IMR-90 (cell line): ENCODE measurements at regions not wholly inside any gene's neighbourhood (a gene's known extent, or its start where the extent isn't known, plus 50 kb on each side); places are given as distances from the start of the nearest gene placed in this dataset.
"Not testable (repeated sequence)": the region's sequence is repeated elsewhere in the genome, so short reads cannot be mapped to it uniquely, and the experiment has no call there.

Source experiments
- ATAC-seq: fragments of 200-7000 bp; cut with Tn5 transposase; 2 replicates; pipeline ENCODE4 v1.9.1; 2020; ENCODE audit warnings: low read depth, mild to moderate bottlenecking, moderate library complexity
- BruUV-seq: library from RNA; stranded (reverse); fragments of 400-500 nt; replicated peaks from 2 replicates; lab custom pipeline; 2021; lab: Mats Ljungman, UMichigan
- CTCF ChIA-PET: fragments of 300-600 bp; formaldehyde crosslinking; extraction: SDS; loops from one replicate; lab custom pipeline; 2021; ENCODE audit warnings: antibody characterized with exemption; lab: Yijun Ruan, JAX
- POLR2A ChIA-PET: fragments of 300-600 bp; sonication (Branson Sonifier 250); formaldehyde crosslinking; loops from one replicate; lab custom pipeline; 2022; ENCODE audit warnings: antibody characterized with exemption; ENCODE audit not compliant: unreplicated experiment; lab: Charles Lee
- DNase-seq: peaks from one replicate; pipeline ENCODE4 v3.0.0; 2013
- H2AFZ ChIP-seq: replicated peaks from 2 replicates; pipeline ENCODE3; 2013; ENCODE audit warnings: low read length, mild to moderate bottlenecking; ENCODE audit not compliant: poor library complexity
- H2AK5ac ChIP-seq: 2 replicates; pipeline ENCODE4 v1.6.1; 2013; ENCODE audit warnings: low read depth, low read length, inconsistent platforms
- H2AK9ac ChIP-seq: replicated peaks from 2 replicates; pipeline ENCODE3; 2013; ENCODE audit warnings: mild to moderate bottlenecking, low read depth, low read length, moderate library complexity; ENCODE audit not compliant: poor library complexity
- H2BK120ac ChIP-seq: 2 replicates; pipeline ENCODE4 v1.6.1; 2013; ENCODE audit warnings: low read depth, low read length, inconsistent platforms
- H2BK15ac ChIP-seq: 3 replicates; pipeline ENCODE4 v1.6.1; 2013; ENCODE audit warnings: low read depth, low read length, inconsistent platforms
- H2BK20ac ChIP-seq: 2 replicates; pipeline ENCODE4 v1.6.1; 2013; ENCODE audit warnings: low read depth, mild to moderate bottlenecking, inconsistent platforms, low read length, moderate library complexity
- H2BK5ac ChIP-seq: 2 replicates; pipeline ENCODE4 v1.6.1; 2013; ENCODE audit warnings: mild to moderate bottlenecking, low read depth, low read length, inconsistent platforms; ENCODE audit not compliant: poor library complexity, severe bottlenecking
- H3K14ac ChIP-seq: replicated peaks from 2 replicates; pipeline ENCODE4 v1.6.1; 2013; ENCODE audit warnings: low read depth, low read length, inconsistent platforms
- H3K18ac ChIP-seq: 2 replicates; pipeline ENCODE4 v1.6.1; 2013; ENCODE audit warnings: low read depth, low read length, control low read depth
- H3K23ac ChIP-seq: 2 replicates; pipeline ENCODE4 v1.6.1; 2013; ENCODE audit warnings: low read depth, low read length, inconsistent platforms
- H3K27ac ChIP-seq: 2 replicates; pipeline ENCODE4 v1.5.1; 2013; ENCODE audit warnings: mild to moderate bottlenecking, control low read depth, low read length; ENCODE audit not compliant: insufficient read depth
- H3K27me3 ChIP-seq: 2 replicates; pipeline ENCODE4 v1.6.1; 2013; ENCODE audit warnings: low read length; ENCODE audit not compliant: control insufficient read depth, insufficient read depth
- H3K36me3 ChIP-seq: 2 replicates; pipeline ENCODE4 v1.6.1; 2013; ENCODE audit warnings: low read length, mixed read lengths; ENCODE audit not compliant: control insufficient read depth, insufficient read depth
- H3K4ac ChIP-seq: 2 replicates; pipeline ENCODE4 v1.6.1; 2013; ENCODE audit warnings: low read depth, low read length, inconsistent platforms
- H3K4me1 ChIP-seq: 2 replicates; pipeline ENCODE4 v1.6.1; 2013; ENCODE audit warnings: low read length, mixed read lengths; ENCODE audit not compliant: control insufficient read depth, insufficient read depth
- H3K4me2 ChIP-seq: 2 replicates; pipeline ENCODE4 v1.6.1; 2013; ENCODE audit warnings: low read depth, mild to moderate bottlenecking, control low read depth, low read length, moderate library complexity
- H3K4me3 ChIP-seq: 2 replicates; pipeline ENCODE4 v1.5.1; 2013; ENCODE audit warnings: low read depth, mild to moderate bottlenecking, control low read depth, low read length, moderate library complexity; ENCODE audit not compliant: insufficient read depth
- H3K56ac ChIP-seq: 2 replicates; pipeline ENCODE4 v1.6.1; 2013; ENCODE audit warnings: low read length, inconsistent platforms; ENCODE audit not compliant: insufficient read depth; ENCODE audit errors: extremely low read depth
- H3K79me1 ChIP-seq, 2 experiments: 2 replicates each; pipeline ENCODE4 v1.6.1; 2013; ENCODE audit warnings: low read length in 2 of 2, inconsistent platforms in 1 of 2, low read depth in 1 of 2
- H3K9ac ChIP-seq: 2 replicates; pipeline ENCODE4 v1.6.1; 2013; ENCODE audit warnings: low read depth, low read length, control low read depth
- H3K9me1 ChIP-seq: 2 replicates; pipeline ENCODE4 v1.6.1; 2013; ENCODE audit warnings: low read length, inconsistent platforms; ENCODE audit not compliant: insufficient read depth
- H3K9me3 ChIP-seq: 2 replicates; pipeline ENCODE4 v1.6.1; 2013; ENCODE audit warnings: low read length; ENCODE audit not compliant: control insufficient read depth, insufficient read depth
- H4K20me1 ChIP-seq: 2 replicates; pipeline ENCODE4 v1.6.1; 2013; ENCODE audit warnings: low read length, inconsistent platforms; ENCODE audit not compliant: insufficient read depth
- H4K5ac ChIP-seq: 2 replicates; pipeline ENCODE4 v1.6.1; 2013; ENCODE audit warnings: mild to moderate bottlenecking, low read depth, low read length, control low read depth
- H4K8ac ChIP-seq, 2 experiments: 2 replicates each; pipeline ENCODE4 v1.6.1; 2013; ENCODE audit warnings: low read depth in 2 of 2, low read length in 2 of 2, control low read depth in 1 of 2, inconsistent platforms in 1 of 2
- H4K91ac ChIP-seq: 2 replicates; pipeline ENCODE4 v1.6.1; 2013; ENCODE audit warnings: low read depth, low read length, inconsistent platforms; ENCODE audit not compliant: insufficient read depth
- WGBS, 2 experiments: methylation state at CpG; one replicate each; pipeline versions ENCODE4 v1.1.5 to v1.1.7; 2013; ENCODE audit warnings: missing lambda C conversion rate in 2 of 2; ENCODE audit not compliant: insufficient read length in 1 of 2; ENCODE audit errors: extremely low coverage in 2 of 2; 5-methylcytosine and 5-hydroxymethylcytosine counted together
- dilution Hi-C: fragments of 300-500 bp; cut with HindIII; formaldehyde crosslinking; loops from one replicate; pipeline ENCODE4 v1.14.3; 2018; ENCODE audit warnings: low sequenced_read_pairs; ENCODE audit not compliant: unreplicated experiment
- in situ Hi-C: fragments of 300-500 bp; cut with MboI; formaldehyde crosslinking; loops from 3 replicates; pipeline ENCODE4 v1.14.3; 2019; ENCODE audit warnings: low sequenced_read_pairs, inconsistent platforms, mixed read lengths
- intact Hi-C: fragments of 100-400 bp; cut with micrococcal nuclease; formaldehyde crosslinking; loops from 2 replicates; pipeline ENCODE4 v1.10.0; 2022

- H2BK15ac ChIP-seq, H2AK5ac ChIP-seq, H2BK120ac ChIP-seq, H3K27ac ChIP-seq, H3K9me3 ChIP-seq, H3K9ac ChIP-seq, H3K9me1 ChIP-seq, H3K14ac ChIP-seq, BruUV-seq, H2BK5ac ChIP-seq, H3K23ac ChIP-seq, H3K56ac ChIP-seq, H4K91ac ChIP-seq, H4K20me1 ChIP-seq, H3K79me1 ChIP-seq, H3K4me1 ChIP-seq, H2AK9ac ChIP-seq, H3K4me3 ChIP-seq, DNase-seq, CTCF ChIA-PET, H4K8ac ChIP-seq, in situ Hi-C loops, H2AFZ ChIP-seq, H3K4ac ChIP-seq, dilution Hi-C loops, H3K4me2 ChIP-seq, ATAC-seq, H4K5ac ChIP-seq, H3K18ac ChIP-seq, H2BK20ac ChIP-seq, H3K27me3 ChIP-seq, intact Hi-C loops, H3K36me3 ChIP-seq: not testable (repeated sequence)
- WGBS, 2 experiments = no CpG with 5 or more reads among the region's 4 CpGs
- POLR2A ChIA-PET = interaction anchor here (0.6 kb wide), 1 partner anchor 34 kb away, joined by 3 read pairs; no protein-coding TSS in a partner anchor
Measured at GRCh38 chr5:130500495-130500894, 596.2 kb downstream of the CHSY3 start.
